Stimulated activated CD8-positive, alpha-beta memory T cell treated with anti-CD3 and anti-CD28 coated beads, Interleukin-2, amount 100 ng/mL, for 48 hours (primary cell): ENCODE measurements at regions not wholly inside any gene's neighbourhood (a gene's known extent, or its start where the extent isn't known, plus 50 kb on each side); places are given as distances from the start of the nearest gene placed in this dataset.

Experiments used
- DNase-seq, 2 donors: peaks; one replicate each; pipeline ENCODE4 v3.0.0-alpha.2; 2020; ENCODE audit warnings: low read depth in 2 of 2

DNA sequence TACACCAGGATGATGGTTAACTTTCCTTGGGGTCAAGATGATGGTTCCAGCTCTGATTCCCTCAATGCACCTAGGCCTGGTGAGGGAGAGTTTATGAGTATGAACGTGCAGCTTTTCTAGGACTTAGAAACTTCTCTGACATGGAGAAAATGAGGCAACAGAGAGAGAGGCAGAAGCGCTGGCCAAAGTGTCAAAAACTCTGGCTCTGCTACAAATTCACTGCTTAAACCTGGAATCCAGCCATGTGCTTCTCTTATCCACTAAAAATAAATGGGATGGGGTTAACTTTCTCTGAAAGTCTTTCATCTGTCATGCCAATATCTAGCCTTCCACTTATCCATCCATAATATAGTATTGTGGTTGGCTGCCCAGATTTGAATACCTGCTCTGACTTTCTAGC, 568.7 kb downstream of the MED13L start:
- no peak for DNase-seq

DNA sequence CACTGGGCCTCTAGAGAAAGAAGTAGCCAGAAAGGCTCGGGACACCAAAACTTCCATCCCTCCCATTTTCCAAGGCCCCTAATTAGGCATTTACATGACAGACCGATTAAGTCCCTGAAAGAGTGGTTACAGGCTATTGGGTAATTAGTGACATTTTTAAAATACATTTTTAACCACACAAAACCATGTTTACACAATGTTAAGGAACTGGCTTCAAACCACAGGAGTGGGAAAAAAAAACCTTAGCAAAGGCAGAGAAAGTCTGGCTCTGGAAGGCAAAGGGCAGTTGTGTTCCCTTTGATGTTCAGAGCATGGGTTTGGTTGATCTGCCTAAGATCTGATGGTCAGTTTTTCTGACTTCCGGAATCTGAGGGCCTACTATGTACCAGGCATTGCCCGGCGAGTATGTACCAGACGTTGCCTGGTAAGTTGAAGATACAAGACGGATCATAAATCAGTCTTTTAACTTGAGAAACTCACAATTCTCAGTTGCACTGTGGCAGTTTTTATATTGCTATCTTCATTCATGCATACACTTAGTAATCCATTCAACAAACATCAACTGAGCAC, 576.5 kb downstream of the MED13L start:
- no peak for DNase-seq

- DNase-seq, result no peak
These were observed 577.4 kb downstream of the MED13L start for GRCh38 chr12:115700081-115700480.

- no peak for DNase-seq
These were observed 579.2 kb downstream of the MED13L start for GRCh38 chr12:115698257-115698656.

GRCh38 chr12:115697340-115697739, 580.2 kb downstream of the MED13L start:
- no peak for DNase-seq

DNA sequence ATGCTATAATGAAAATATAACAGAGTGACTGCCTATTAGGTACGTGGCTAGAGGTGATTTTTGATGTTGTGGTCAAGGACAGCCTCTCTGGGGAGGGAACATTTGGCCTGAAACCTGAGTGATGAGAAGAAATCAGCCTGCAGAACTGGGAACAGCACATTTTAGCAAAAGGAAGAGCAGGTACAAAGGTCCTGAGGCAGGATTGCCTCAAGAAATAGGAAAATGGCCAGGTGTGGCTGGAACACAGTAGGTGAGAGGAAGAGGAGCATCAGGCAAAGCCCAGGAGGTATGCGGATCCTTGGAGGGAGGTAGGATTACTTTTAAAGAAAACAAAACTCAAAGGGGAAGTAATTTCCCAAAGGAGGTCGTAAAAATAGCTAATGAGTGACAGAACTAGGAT, 582.9 kb downstream of the MED13L start:
- DNase-seq, result no peak

DNA sequence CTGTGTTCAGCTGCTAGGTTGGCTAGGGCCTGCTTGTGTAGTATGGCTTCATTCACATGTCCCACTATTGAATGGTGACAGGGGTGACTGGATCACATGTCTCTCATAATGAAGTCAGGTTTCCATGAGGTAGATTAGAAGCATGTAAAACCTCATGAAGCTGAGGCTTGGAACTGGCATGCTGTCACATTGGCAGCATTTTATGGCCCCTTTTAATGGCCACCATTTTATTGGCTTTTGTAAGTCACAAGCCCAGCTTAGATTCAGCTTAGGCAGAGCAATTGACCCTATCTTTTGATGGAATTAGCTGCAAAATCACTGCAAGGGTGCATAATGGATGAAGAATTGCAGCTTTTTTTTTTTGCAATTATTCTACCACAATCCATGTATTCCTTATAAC, 583.5 kb downstream of the MED13L start:
- DNase-seq, result no peak

GRCh38 chr12:115691123-115691522, 586.4 kb downstream of the MED13L start:
- no peak for DNase-seq

DNA sequence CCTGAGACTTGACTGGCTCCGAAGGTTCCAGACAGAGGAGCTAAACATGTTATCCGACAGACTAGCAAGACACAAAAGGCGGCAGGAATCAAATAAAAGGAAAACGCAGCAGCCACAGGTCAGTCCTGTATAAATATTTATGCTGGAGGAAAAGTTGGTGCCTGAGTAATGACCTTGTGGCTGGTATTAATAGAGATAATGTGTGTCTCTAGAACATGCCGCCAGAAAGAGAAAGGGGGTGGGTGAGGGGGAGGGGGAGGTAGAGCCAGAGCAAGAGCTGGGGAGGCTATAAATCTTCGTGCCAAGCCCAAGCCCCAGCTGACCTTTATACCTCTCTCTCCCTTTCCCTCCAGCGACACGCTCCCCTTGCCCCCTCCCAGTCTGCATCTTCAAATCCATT, 590.4 kb downstream of the MED13L start:
- no peak for DNase-seq

- no peak for DNase-seq
These were observed 594.2 kb downstream of the MED13L start for GRCh38 chr12:115683240-115683780.

GRCh38 chr12:115680967-115681366, 596.5 kb downstream of the MED13L start:
- no peak for DNase-seq

DNA sequence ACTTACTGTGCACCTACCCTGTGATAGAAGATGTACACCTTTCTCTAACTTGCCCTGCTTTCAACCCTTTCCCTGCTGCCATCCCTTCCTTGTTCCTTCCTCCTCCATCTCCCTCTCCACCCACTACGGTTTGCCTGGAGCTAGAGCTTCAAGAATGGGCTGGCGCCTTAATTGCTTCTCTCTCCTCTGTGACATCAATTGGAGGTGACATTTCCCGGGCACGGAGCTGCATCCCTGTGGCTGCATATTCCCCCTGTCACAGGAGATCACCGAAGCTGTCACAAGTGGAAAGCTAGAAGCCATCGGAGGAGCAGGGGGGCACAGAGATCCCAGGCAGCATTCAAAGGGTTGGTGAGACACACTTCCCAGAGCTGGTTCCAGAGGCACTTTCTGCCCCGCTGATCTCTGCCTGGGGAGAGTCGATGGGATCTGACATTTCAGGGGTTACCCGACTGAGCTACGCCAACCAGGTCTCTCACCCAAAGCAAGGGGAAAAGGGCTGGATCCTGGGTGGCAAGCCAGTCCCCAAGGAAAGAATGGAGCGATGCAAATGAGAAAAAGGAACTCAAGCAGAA, 604.9 kb downstream of the MED13L start:
- DNase-seq, result no peak

DNA sequence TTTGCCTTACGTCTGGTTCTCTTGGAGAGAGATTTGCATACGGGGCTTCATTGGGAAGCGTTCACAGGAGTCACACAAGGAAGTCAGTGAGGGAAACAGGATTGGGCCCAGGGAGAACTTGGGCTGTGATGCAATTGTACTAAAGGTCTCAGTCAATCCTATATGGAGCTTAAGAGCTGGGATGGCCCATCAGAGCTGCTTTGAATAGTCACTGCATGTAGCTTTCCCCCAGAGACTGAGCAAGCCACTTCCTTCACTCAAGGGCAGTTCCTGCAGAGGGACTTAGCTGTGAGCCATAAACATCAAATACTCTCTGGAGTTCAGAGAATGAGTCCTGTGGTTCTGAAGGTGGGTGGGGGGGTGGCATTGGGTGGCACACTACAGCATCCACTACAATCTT, 605.4 kb downstream of the MED13L start:
- DNase-seq, result no peak

DNA sequence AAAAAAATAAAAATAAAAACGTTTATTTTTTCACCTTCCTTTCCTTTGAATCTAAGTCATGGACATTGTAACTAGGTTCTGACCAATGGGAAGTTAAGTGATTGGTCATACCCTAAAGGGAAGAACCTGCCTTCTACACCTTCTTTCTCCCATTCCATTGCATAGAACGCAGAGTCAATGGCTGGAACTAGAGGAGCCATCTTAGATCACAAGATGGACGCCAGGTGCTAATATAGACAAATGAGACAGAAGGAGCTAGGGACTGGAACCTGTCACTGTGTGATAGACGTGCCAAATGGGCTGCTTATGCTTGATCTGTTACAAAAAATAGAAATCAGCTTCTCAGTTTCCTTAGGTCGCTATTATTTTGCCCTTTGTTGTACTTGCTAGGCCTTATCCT, 606.6 kb downstream of the MED13L start:
- no peak for DNase-seq

- no peak for DNase-seq
These were observed 610.4 kb downstream of the MED13L start for GRCh38 chr12:115667116-115667515.

DNA sequence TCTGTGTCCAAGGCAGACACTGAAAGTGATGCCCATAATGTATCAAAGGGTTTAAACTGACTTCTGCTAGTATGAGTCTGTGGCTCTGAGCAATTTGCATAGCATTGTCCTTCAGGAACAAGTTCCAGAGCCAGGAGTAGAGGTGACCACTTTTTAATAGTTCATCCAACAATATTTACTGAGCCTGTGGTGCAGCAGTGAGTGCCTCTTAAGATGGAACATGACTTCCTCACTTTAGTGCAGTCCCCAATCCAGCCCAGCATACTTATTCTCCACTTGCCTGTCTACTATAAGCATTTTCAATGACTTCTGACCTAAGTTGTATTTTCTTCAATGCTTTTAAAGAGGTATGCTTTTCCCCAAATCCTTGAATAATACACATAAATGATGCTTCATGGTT, 611.3 kb downstream of the MED13L start:
- DNase-seq, result no peak

DNA sequence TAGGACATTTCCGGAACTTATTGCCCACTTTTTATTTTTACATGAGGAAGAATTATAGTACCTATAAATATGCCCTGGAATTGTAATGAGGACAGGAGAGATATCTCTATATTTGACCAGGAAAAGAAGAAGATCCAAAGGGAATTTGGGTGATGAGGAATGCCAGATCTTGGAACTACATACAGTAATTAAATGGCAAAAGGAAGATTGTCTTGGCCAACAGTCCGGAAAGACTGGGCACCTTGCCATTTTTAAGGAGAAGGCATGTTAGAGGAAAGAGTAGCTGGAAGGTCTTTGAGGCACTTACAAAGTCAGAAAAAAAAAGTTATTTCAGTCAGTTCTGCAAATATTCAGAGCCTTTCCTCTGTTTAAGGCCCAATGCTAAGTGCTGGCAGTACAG, 616.4 kb downstream of the MED13L start:
- DNase-seq, result no peak

- no peak for DNase-seq
These were observed 617.2 kb downstream of the MED13L start for GRCh38 chr12:115660211-115660805.

- no peak for DNase-seq
These were observed 618.1 kb downstream of the MED13L start for GRCh38 chr12:115659422-115659821.

GRCh38 chr12:115657081-115658013, 620.1 kb downstream of the MED13L start:
- DNase-seq, result no peak

- no peak for DNase-seq
These were observed 627.5 kb downstream of the MED13L start for GRCh38 chr12:115650026-115650425.

DNA sequence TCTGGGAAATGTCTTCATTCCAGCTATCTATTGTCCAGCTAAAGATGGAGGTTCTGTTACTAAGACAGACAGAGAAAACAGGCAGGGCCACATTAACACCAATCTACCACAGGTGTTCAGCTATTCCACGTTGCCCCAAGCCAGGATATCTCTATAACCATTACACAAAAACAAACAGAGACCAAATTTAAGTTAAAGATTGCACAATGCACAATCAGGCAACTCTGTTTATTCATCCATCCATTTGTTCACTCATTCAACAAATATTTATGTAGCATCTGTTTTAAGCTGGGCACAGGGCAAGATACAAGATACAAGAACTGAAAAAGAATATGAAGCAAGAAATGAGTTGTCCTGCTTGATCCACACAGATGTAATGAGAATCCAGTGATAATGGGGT, 629.0 kb downstream of the MED13L start:
- no peak for DNase-seq
